ENCODE measurements at regions not wholly inside any gene's neighbourhood (a gene's known extent, or its start where the extent isn't known, plus 50 kb on each side); places are given as distances from the start of the nearest gene placed in this dataset.

GRCh38 chr21:43347461-43348169, 79.3 kb downstream of the SIK1 start (continued):
- TF ChIP-seq AR (CRISPR knock-in tag; IDR thresholded peaks at IDR 0.05): no peak

- TF ChIP-seq ZNF512 (CRISPR knock-in tag; IDR thresholded peaks at IDR 0.05; ENCODE audit: borderline replicate concordance): no peak
- TF ChIP-seq MLX (CRISPR knock-in tag; IDR thresholded peaks at IDR 0.05): no peak
- TF ChIP-seq HMGXB4 (CRISPR knock-in tag; IDR thresholded peaks at IDR 0.05): no peak
- TF ChIP-seq AFF4 (CRISPR knock-in tag; IDR thresholded peaks at IDR 0.05; ENCODE audit: borderline replicate concordance): no peak
- no peak for TF ChIP-seq ESRRA (CRISPR knock-in tag; IDR thresholded peaks at IDR 0.05; ENCODE audit: borderline replicate concordance)
- TF ChIP-seq ZBTB43 (CRISPR knock-in tag; IDR thresholded peaks at IDR 0.05): no peak
- TF ChIP-seq ZNF281 (CRISPR knock-in tag; IDR thresholded peaks at IDR 0.05): no peak
- no peak for TF ChIP-seq ZMAT4 (CRISPR knock-in tag; IDR thresholded peaks at IDR 0.05)
- no peak for TF ChIP-seq ZNF396 (CRISPR knock-in tag; IDR thresholded peaks at IDR 0.05; ENCODE audit: borderline replicate concordance)
- no peaks in the 10 kb centered on the region for H3K9me3 Mint-ChIP-seq
- no peak overlapping the region for H3K4me3 Mint-ChIP-seq
- ATAC-seq: no peak
- no peak for DNase-seq (ENCODE audit: low spot score)
- no peak overlapping the region for H3K27ac Mint-ChIP-seq
- H3K4me1 Mint-ChIP-seq: no peaks in the 10 kb centered on the region
- POLR2A ChIA-PET: no interaction called here
- no peaks in the 10 kb centered on the region for H3K36me3 Mint-ChIP-seq
- CTCF ChIA-PET: no interaction called here
- no peaks in the 10 kb centered on the region for H3K27me3 Mint-ChIP-seq (ENCODE audit: low read depth)
Measured at GRCh38 chr21:43346551-43346950, 80.4 kb downstream of the SIK1 start.

Data from WTC11 (cell line).